CD4-positive, alpha-beta T cell (primary cell): ENCODE measurements at regions not wholly inside any gene's neighbourhood (a gene's known extent, or its start where the extent isn't known, plus 50 kb on each side); places are given as distances from the start of the nearest gene placed in this dataset.
A peak's percentile ranks its signal among the peaks of the same experiment; 100 is the strongest.

Source experiments
- ATAC-seq: fragments of 200-7000 bp; cut with Tn5 transposase; one replicate; pipeline ENCODE4 v1.10.0; 2022; ENCODE audit warnings: mild to moderate bottlenecking; ENCODE audit not compliant: poor library complexity
- CTCF ChIA-PET: fragments of 350-600 bp; sonication (Branson Sonifier 250); formaldehyde crosslinking; loops from one replicate; lab custom pipeline; 2021; ENCODE audit warnings: antibody characterized with exemption, inconsistent platforms; lab: Charles Lee
- POLR2A ChIA-PET: fragments of 350-600 bp; sonication (Branson Sonifier 250); formaldehyde crosslinking; loops from one replicate; lab custom pipeline; 2021; ENCODE audit warnings: antibody characterized with exemption, inconsistent platforms; lab: Charles Lee
- DNase-seq, 14 experiments: peaks; one replicate each; pipeline ENCODE4 v3.0.0-alpha.2; 2013 to 2020; ENCODE audit warnings: mixed read lengths in 2 of 14
- H3K27ac ChIP-seq, 2 donors: one replicate each; pipeline versions ENCODE4 v1.5.1 to v1.7.0; 2013; ENCODE audit warnings: low read length in 2 of 2, low read depth in 1 of 2, mild to moderate bottlenecking in 1 of 2
- H3K27me3 ChIP-seq, 2 experiments: 1 replicate in 1 of 2; 2 replicates in 1 of 2; pipeline versions ENCODE4 v1.6.1 to v1.7.0; 2013; ENCODE audit warnings: low read length in 2 of 2, control low read depth in 1 of 2, mild to moderate bottlenecking in 1 of 2, moderate library complexity in 1 of 2; ENCODE audit not compliant: insufficient read depth in 2 of 2, control insufficient read depth in 1 of 2
- H3K36me3 ChIP-seq: one replicate; pipeline ENCODE4 v1.6.1; 2013; ENCODE audit warnings: low read length, control low read depth; ENCODE audit not compliant: insufficient read depth
- H3K4me1 ChIP-seq: one replicate; pipeline ENCODE4 v1.6.1; 2013; ENCODE audit warnings: low read length, control low read depth; ENCODE audit not compliant: insufficient read depth
- H3K4me3 ChIP-seq: one replicate; pipeline ENCODE4 v1.5.1; 2013; ENCODE audit warnings: mild to moderate bottlenecking, low read length, moderate library complexity
- H3K9me3 ChIP-seq, 2 experiments: 1 replicate in 1 of 2; 2 replicates in 1 of 2; pipeline versions ENCODE4 v1.6.1 to v1.7.0; 2013; ENCODE audit warnings: low read length in 2 of 2, mild to moderate bottlenecking in 2 of 2, control low read depth in 1 of 2, moderate library complexity in 1 of 2; ENCODE audit not compliant: control insufficient read depth in 1 of 2, insufficient read depth in 1 of 2
- H3K27ac Mint-ChIP-seq: one replicate; pipeline ENCODE4 v1.8.0; 2020; ENCODE audit warnings: mixed read lengths
- H3K27me3 Mint-ChIP-seq: one replicate; pipeline ENCODE4 v1.8.0; 2021; ENCODE audit warnings: mixed read lengths
- H3K36me3 Mint-ChIP-seq: one replicate; pipeline ENCODE4 v1.8.0; 2021; ENCODE audit warnings: low read depth, mixed read lengths
- H3K4me1 Mint-ChIP-seq: one replicate; pipeline ENCODE4 v1.8.0; 2021; ENCODE audit warnings: low read depth, mixed read lengths
- H3K4me3 Mint-ChIP-seq: one replicate; pipeline ENCODE4 v1.8.0; 2020; ENCODE audit warnings: mild to moderate bottlenecking, mixed read lengths
- H3K9me3 Mint-ChIP-seq: one replicate; pipeline ENCODE4 v1.8.0; 2020; ENCODE audit warnings: mixed read lengths
- intact Hi-C, 2 experiments: fragments of 100-400 bp; cut with DNase I in 1 of 2; cut with micrococcal nuclease in 1 of 2; formaldehyde crosslinking; loops; one replicate each; pipeline versions ENCODE4 v1.15.1 to v1.9.0; 2023 to 2025; cut with DNase I, micrococcal nuclease
- TF ChIP-seq, protein P1 (sequence below): fragments of 200-600 bp; IDR thresholded peaks from one replicate; pipeline ENCODE4 v1.8.0; 2022; ENCODE audit warnings: antibody characterized with exemption, mild to moderate bottlenecking

DNA sequence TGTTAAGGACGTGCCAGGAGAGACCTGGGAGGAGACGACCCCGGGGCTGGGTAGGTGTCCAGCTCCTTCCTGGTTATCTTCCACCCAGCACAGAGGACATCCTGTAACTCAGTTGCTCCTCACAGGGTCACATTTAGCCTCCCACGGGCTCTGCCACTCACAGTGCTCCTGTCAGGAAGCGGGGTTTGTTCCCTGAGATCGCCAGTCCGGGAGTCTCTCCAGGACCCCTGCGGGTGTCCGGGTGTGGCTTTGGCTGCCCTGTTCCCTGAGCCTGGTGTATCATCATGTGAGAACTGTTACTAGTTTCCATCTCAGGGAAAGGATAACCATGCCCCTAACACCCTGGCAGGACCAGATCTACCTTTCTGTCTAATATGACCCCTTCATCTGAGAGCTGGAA lies 158.2 kb upstream of the RUNX1 start:
- CTCF ChIA-PET, result interaction anchor here (0.5 kb wide), 1 partner anchor 354 kb away, joined by 3 read pairs; no protein-coding TSS in a partner anchor
- Histone ChIP-seq H3K4me1 (peaks cover 16% of the 10 kb centered on the region), H3K27ac (no peak overlapping the region), H3K27me3 (peaks cover 0 to 3% of the 10 kb centered on the region in 2 experiments), H3K36me3 (no peaks in the 10 kb centered on the region), H3K9me3 (peaks cover 0 to 5% of the 10 kb centered on the region in 2 experiments), H3K4me3 (no peak overlapping the region)
- peaks cover 7% of the 10 kb centered on the region for H3K9me3 Mint-ChIP-seq
- TF ChIP-seq, protein P1, sequence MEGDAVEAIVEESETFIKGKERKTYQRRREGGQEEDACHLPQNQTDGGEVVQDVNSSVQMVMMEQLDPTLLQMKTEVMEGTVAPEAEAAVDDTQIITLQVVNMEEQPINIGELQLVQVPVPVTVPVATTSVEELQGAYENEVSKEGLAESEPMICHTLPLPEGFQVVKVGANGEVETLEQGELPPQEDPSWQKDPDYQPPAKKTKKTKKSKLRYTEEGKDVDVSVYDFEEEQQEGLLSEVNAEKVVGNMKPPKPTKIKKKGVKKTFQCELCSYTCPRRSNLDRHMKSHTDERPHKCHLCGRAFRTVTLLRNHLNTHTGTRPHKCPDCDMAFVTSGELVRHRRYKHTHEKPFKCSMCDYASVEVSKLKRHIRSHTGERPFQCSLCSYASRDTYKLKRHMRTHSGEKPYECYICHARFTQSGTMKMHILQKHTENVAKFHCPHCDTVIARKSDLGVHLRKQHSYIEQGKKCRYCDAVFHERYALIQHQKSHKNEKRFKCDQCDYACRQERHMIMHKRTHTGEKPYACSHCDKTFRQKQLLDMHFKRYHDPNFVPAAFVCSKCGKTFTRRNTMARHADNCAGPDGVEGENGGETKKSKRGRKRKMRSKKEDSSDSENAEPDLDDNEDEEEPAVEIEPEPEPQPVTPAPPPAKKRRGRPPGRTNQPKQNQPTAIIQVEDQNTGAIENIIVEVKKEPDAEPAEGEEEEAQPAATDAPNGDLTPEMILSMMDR, result no peak
- peaks cover 19% of the 10 kb centered on the region for H3K4me1 Mint-ChIP-seq
- no peak overlapping the region for H3K4me3 Mint-ChIP-seq
- no peaks in the 10 kb centered on the region for H3K36me3 Mint-ChIP-seq
- intact Hi-C loops, result no loop called here
- ATAC-seq (no peak), DNase-seq (no peak)
- H3K27ac Mint-ChIP-seq, result no peak overlapping the region
- POLR2A ChIA-PET, result no interaction called here
- no peaks in the 10 kb centered on the region for H3K27me3 Mint-ChIP-seq

DNA sequence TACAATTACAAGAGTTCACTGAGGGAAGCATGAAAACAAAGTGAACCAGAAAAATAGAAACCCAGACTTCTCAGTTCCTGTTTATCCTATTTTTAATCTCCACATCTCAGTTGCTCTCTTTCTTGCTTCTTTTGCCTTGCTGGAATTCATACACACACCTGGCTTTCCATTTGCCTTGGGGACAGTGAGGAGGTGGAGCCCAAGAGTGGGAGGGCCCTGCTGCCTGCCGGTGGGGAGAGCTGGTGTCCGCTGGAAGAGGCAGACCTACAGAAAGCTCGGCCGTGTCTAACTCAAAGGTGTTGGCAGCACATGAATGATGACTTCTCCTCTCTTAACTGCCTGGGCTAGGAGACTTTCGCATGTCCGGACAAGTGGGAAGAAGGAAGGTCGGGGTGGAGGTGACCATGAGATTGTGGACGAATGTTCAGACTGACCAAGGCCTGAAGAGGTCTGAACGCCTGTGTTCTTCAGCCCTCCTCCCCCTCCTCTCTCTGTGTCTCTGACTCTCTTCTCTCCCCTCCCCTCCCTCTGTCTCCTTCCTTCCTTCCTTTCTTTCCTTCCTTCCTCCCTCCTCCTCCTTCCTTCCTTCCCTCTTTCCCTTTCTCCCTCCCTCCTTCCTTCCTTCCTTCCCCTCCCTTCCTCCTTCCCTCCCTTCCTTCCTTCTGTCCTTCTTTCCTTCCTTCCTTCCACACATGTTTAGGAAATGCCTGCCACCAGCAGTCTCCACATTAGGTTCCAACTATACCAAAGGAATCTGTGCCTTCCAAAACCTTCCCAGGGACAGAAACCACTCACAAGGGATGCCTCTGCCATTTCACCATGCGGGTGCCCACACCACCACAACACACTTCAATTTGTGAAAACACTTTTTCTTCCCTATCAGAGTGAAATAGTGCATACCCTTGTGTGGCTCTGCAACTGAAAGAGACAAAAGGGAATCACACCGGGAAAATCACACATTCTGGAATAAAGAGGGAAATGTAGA lies 157.3 kb upstream of the RUNX1 start:
- H3K9me3 Mint-ChIP-seq, result peaks cover 7% of the 10 kb centered on the region
- H3K36me3 ChIP-seq, result no peaks in the 10 kb centered on the region
- DNase-seq (peak in 1 of 14 experiments; percentile 5), ATAC-seq (no peak)
- peaks cover 19% of the 10 kb centered on the region for H3K4me1 Mint-ChIP-seq
- no peaks in the 10 kb centered on the region for H3K27me3 Mint-ChIP-seq
- no peak overlapping the region for H3K4me3 Mint-ChIP-seq
- H3K27ac ChIP-seq, result no peak overlapping the region
- no peak overlapping the region for H3K27ac Mint-ChIP-seq
- no peaks in the 10 kb centered on the region for H3K36me3 Mint-ChIP-seq
- CTCF ChIA-PET, result no interaction called here
- TF ChIP-seq, protein P1, result no peak
- H3K4me1 ChIP-seq, result peaks cover 16% of the 10 kb centered on the region
- POLR2A ChIA-PET, result no interaction called here
- H3K9me3 ChIP-seq, result peaks cover 0 to 5% of the 10 kb centered on the region in 2 experiments
- H3K27me3 ChIP-seq, result peaks cover 0 to 3% of the 10 kb centered on the region in 2 experiments
- no peak overlapping the region for H3K4me3 ChIP-seq
- intact Hi-C loops, result no loop called here

DNA sequence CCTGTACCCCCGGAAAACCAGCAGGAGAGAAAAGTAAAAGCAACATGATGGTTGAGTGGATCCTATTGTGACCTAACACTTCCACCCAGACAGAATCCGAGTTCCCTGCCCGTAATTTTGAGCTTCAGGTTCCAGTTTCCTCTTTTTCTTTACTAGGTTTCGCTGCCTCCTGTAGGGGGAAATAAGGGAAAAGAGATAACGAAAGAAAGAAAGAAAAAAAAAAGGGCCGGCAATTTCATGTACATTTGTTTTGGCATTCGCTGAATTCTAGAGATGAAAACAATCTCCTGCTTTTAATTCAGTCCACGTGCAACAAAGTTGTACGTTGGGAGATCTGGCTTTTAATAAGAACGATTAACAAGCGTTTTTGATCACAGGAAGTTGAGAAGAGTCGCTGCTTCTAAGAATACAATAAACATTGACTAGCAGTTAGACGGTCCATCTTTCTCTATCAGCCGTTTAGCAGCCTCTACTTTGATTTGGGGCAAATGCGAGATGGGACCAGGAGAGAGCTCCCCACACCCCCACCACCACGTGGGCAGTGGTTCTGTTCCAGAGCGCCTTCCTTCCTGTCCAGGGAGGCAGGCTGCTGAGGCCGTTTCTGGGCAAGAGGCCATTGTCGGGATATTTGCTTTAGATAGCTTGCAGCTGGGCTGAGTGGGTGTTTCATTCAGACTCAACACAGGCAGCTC lies 155.9 kb upstream of the RUNX1 start:
- H3K27me3 Mint-ChIP-seq, result no peaks in the 10 kb centered on the region
- no peak overlapping the region for H3K27ac Mint-ChIP-seq
- Histone ChIP-seq H3K27me3 (peaks cover 0 to 3% of the 10 kb centered on the region in 2 experiments), H3K27ac (no peak overlapping the region), H3K9me3 (peaks cover 0 to 5% of the 10 kb centered on the region in 2 experiments), H3K36me3 (no peaks in the 10 kb centered on the region), H3K4me1 (peaks cover 16% of the 10 kb centered on the region), H3K4me3 (peak overlapping the region; percentile 48)
- peaks cover 1% of the 10 kb centered on the region for H3K9me3 Mint-ChIP-seq
- TF ChIP-seq, protein P1, result no peak
- DNase-seq (peak in 4 of 14 experiments; percentile 14 to 33 (median 22)), ATAC-seq (no peak)
- no peaks in the 10 kb centered on the region for H3K36me3 Mint-ChIP-seq
- CTCF ChIA-PET, result no interaction called here
- intact Hi-C loops, result no loop called here
- H3K4me1 Mint-ChIP-seq, result peaks cover 19% of the 10 kb centered on the region
- H3K4me3 Mint-ChIP-seq, result peak overlapping the region; percentile 84
- POLR2A ChIA-PET, result interaction anchor here (0.7 kb wide), 1 partner anchor 315 kb away, joined by 3 read pairs; no protein-coding TSS in a partner anchor
